Ectodermal cell (in vitro differentiated cells): ENCODE measurements at regions not wholly inside any gene's neighbourhood (a gene's known extent, or its start where the extent isn't known, plus 50 kb on each side); places are given as distances from the start of the nearest gene placed in this dataset.
"Not testable (repeated sequence)": the region's sequence is repeated elsewhere in the genome, so short reads cannot be mapped to it uniquely, and the experiment has no call there.

Experiments
- H3K27ac ChIP-seq: 2 replicates; pipeline ENCODE4 v1.7.0; 2013; ENCODE audit warnings: mild to moderate bottlenecking, low read depth, low read length; ENCODE audit not compliant: insufficient read depth, poor library complexity, severe bottlenecking
- H3K27me3 ChIP-seq: 2 replicates; pipeline ENCODE4 v1.7.0; 2013; ENCODE audit warnings: mild to moderate bottlenecking, low read length; ENCODE audit not compliant: insufficient read depth, control insufficient read depth, poor library complexity, severe bottlenecking
- H3K36me3 ChIP-seq: one replicate; pipeline ENCODE4 v1.7.0; 2013; ENCODE audit warnings: low read length; ENCODE audit not compliant: control insufficient read depth, insufficient read depth
- H3K4me1 ChIP-seq: one replicate; pipeline ENCODE4 v1.7.0; 2013; ENCODE audit warnings: low read length; ENCODE audit not compliant: control insufficient read depth, insufficient read depth
- H3K4me3 ChIP-seq: 2 replicates; pipeline ENCODE4 v1.7.0; 2013; ENCODE audit warnings: low read depth, low read length, control low read depth; ENCODE audit not compliant: insufficient read depth
- H3K9me3 ChIP-seq: 2 replicates; pipeline ENCODE4 v1.7.0; 2013; ENCODE audit warnings: mild to moderate bottlenecking, low read length, moderate library complexity; ENCODE audit not compliant: control insufficient read depth
- WGBS, 2 experiments: methylation state at CpG; one replicate each; pipeline ENCODE4 v1.1.7; 2013; ENCODE audit warnings: missing lambda C conversion rate in 2 of 2; 5-methylcytosine and 5-hydroxymethylcytosine counted together

DNA sequence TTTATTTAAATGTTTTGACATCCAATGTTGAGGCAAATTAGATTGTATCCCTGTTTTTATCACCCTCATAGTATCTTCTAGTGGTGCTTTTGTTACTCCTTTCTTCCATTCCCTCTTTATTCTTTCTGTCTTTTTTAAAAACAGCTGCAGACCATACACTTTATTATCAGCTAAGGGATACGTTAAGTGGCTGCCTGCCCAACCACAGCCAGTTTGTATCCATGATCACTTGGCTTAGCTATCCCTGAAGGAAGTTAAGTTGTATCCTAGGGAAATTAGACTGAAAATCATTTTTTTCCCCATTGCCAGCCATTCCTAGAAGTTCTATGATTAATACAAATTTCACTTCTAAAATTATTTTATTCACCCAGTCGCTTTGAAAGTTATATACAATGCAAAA lies 1032.7 kb downstream of the NR2F1-AS1 start:
- WGBS, 2 experiments, result 96 to 100% methylated on average over 1 of the region's 2 CpGs
- H3K9me3 ChIP-seq, result no peaks in the 10 kb centered on the region
- H3K4me1 ChIP-seq, result no peaks in the 10 kb centered on the region
- no peaks in the 10 kb centered on the region for H3K36me3 ChIP-seq
- no peak overlapping the region for H3K27ac ChIP-seq
- H3K4me3 ChIP-seq, result no peak overlapping the region
- H3K27me3 ChIP-seq, result no peaks in the 10 kb centered on the region

DNA sequence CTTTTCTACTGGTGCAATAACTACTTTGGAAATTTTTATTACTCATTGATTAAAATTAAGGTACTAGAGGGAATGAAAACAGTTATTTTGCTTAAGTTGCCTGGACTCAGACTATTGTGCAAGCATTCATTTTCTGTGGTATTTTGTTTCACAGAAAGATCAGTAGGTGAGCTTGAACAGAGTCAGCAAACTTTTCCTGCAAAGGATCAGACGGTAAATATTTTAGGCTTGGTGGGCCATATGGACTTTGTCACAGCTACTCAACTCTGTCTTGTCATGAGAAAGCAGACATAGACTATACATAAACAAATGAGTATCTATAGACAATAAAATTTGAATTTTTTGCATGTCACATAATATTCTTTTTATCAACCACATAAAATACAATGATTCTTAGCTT lies 1036.4 kb downstream of the NR2F1-AS1 start:
- Histone ChIP-seq H3K27ac (no peak overlapping the region), H3K9me3 (no peaks in the 10 kb centered on the region), H3K36me3 (no peaks in the 10 kb centered on the region), H3K4me1 (no peaks in the 10 kb centered on the region), H3K27me3 (no peaks in the 10 kb centered on the region), H3K4me3 (no peak overlapping the region)
- WGBS, 2 experiments, result 71 to 95% methylated on average over 1 of the region's 1 CpG

DNA sequence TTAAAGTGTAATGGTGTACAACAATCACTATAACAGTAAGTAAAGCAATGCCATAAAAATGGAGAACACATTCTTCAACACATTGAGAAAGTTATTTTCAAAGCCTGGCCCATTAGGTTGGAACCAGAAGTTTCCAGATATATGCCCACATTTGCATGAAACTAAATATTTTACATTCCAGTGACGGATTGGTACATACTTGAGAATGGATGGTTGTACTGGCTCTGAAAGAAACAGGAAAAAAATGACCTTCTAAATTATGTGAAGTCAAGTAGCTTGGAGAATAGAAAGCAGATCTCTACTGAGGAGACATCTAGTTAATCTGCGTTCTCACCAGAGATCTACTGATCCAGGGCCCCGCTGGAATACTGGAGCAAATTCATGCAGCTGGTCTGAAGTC lies 1037.0 kb downstream of the NR2F1-AS1 start:
- H3K36me3 ChIP-seq, result no peaks in the 10 kb centered on the region
- no peak overlapping the region for H3K27ac ChIP-seq
- WGBS, 2 experiments, result 95% methylated on average over 3 of the region's 3 CpGs
- no peak overlapping the region for H3K4me3 ChIP-seq
- no peaks in the 10 kb centered on the region for H3K27me3 ChIP-seq
- no peaks in the 10 kb centered on the region for H3K4me1 ChIP-seq
- H3K9me3 ChIP-seq, result no peaks in the 10 kb centered on the region

DNA sequence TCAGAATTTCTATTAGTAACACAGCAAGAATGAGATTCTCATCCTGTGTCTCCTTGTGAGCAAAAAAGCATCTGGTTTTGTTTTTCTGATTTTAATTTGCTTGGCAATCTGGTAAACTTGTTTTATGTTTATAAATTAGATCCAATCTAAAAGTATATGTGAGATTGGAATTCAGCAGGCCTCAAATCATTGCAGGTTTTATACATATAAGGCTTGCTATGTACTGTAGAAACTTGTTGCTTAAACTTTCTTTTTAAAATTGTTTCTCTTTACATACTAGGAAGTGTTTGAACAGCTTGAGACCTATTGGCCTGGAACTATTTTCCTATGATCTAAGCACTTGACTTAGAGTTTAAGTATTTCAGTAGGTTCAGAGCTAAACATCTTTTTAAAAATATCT lies 1037.8 kb downstream of the NR2F1-AS1 start:
- H3K36me3 ChIP-seq, result no peaks in the 10 kb centered on the region
- no peaks in the 10 kb centered on the region for H3K4me1 ChIP-seq
- H3K9me3 ChIP-seq, result no peaks in the 10 kb centered on the region
- no peak overlapping the region for H3K4me3 ChIP-seq
- H3K27me3 ChIP-seq, result no peaks in the 10 kb centered on the region
- H3K27ac ChIP-seq, result no peak overlapping the region

DNA sequence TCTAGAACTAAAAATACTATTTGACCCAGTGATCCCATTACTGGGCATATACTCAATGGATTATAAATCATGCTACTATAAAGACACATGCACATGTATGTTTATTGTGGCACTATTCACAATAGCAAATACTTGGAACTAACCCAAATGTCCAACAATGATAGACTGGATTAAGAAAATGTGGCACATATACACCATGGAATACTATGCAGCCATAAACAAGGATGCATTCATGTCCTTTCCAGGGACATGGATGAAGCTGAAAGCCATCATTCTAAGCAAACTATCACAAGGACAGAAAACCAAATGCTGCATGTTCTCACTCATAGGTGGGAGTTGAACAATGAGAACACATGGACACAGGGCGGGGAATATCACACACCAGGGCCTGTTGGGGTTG lies 1039.0 kb downstream of the NR2F1-AS1 start:
- not testable (repeated sequence) for H3K27ac ChIP-seq, H3K27me3 ChIP-seq, H3K4me3 ChIP-seq, H3K9me3 ChIP-seq, H3K36me3 ChIP-seq, H3K4me1 ChIP-seq
- 100% methylated on average over 1 of the region's 1 CpG for WGBS, 2 experiments

DNA sequence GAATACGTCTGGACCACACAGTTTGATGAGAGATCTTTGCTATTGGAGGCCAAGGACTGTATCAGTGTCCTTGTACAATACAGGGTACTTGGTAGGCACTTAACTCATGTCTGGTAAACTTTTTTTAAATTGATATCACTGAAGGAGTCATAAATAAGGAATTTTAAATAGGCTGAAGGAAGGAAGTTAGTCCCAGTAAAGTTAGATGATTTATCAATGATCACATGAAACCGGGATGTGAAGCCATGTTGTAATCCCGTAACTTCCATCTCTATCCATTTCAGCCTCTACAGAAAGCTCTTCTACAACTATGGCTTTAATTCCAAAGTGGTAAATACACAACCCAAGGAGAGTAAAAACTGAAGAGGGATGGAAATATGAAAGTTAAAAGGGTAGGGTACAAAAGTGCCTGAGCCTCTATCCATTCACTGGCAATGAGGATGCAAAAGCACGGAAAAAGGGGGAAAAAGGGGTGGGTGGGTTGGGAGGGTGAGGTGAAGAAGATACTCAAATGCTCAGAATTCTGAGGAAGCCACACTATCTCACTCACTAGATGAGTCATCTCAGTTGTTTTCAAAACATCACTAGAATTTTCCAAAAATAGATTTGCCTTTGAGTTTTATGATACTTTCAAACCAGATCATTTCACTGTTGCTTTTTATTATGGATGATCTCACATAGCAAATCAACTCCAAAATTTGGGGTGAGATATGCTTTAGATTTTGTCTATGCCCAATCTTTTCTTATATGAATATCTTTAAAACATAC lies 1053.5 kb downstream of the NR2F1-AS1 start:
- no peaks in the 10 kb centered on the region for H3K27me3 ChIP-seq
- H3K27ac ChIP-seq, result no peak overlapping the region
- H3K4me1 ChIP-seq, result no peaks in the 10 kb centered on the region
- no peak overlapping the region for H3K4me3 ChIP-seq
- H3K36me3 ChIP-seq, result no peaks in the 10 kb centered on the region
- H3K9me3 ChIP-seq, result no peaks in the 10 kb centered on the region
- 96% methylated on average over 3 to 4 of the region's 4 CpGs for WGBS, 2 experiments

DNA sequence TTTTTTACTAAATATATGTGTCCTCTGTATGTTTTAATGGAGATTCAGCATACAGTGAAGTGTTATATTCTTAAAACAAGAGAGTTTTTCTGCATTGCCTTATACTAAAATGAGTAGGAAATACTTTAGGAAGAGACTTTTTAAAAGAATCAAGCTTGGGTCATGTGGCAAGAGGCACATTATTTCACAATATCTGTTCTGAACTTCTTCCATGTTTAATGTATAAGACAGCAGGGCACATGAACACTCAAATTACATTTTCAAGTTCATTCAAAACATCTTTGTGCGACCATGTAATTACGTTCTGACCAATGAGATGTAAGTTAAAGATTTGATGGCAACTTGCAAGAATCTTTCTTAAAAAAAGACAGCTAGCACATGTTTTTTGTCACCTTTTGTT lies 1055.9 kb downstream of the NR2F1-AS1 start:
- 90 to 100% methylated on average over 2 of the region's 2 CpGs for WGBS, 2 experiments
- H3K4me3 ChIP-seq, result no peak overlapping the region
- H3K36me3 ChIP-seq, result no peaks in the 10 kb centered on the region
- no peak overlapping the region for H3K27ac ChIP-seq
- H3K27me3 ChIP-seq, result no peaks in the 10 kb centered on the region
- H3K9me3 ChIP-seq, result no peaks in the 10 kb centered on the region
- no peaks in the 10 kb centered on the region for H3K4me1 ChIP-seq

DNA sequence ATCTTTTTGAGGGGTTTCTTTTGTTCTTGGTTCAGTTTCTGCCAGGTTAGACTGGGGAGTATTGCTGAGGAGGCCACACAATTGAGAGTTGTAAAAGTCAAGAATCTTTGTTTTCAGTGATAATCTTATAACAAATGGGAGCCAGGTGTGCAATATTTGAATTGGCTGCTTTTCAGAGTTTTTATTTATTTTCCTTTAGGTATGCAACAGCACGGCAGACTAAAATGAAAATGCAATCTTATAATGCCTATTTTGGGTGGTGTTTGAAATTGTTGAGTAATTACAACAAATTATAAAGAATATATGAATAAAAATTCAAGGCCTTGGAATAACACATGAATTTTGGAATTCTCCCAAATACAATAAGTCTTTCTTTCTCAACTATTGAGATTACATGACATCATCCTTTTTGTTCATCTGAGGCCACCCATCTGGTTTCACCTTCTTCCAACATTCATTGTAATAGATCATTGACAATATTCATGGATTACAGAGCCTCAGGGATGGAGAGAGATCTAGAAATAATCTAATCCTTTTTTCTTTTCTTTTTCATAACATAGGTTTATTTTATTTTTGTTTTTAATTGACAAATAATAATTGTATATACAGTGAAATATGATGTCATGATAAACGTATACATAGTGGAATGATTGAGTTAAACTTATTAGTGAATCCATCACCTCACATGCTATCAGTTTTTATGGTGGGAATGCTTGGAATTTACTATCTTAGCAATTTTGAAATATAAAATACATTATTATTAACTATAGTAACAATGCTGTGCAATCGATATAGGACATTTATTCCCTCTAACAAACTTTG lies 1061.0 kb downstream of the NR2F1-AS1 start:
- H3K27ac ChIP-seq, result no peak overlapping the region

DNA sequence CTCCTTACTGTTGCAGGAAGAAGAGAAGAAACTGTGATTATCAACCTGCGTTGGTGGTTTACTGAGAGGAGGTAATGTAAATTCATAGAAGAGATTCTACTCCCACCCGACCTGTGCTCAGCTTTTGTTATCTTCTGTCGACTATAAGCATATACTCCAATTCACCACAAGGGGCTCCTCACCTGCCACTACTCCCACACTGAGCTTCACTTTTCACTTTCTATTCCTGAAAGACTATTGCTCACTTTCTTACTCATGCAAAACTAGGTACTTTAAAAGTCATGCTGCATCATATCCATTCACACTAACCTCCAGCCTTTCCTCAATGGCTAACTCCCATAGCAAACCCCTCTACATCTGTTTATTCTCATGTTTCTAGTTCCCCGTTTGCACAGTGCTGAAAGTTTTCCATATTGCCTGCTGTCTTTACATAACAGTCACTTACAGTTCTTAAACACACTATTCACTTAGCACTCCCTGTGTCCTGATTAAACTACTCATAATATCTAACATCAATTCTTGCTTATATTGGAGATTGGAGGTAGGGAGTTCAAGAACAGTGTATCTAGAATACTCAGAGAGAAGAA lies 1062.6 kb downstream of the NR2F1-AS1 start:
- no peaks in the 10 kb centered on the region for H3K4me1 ChIP-seq
- no peak overlapping the region for H3K4me3 ChIP-seq
- H3K27ac ChIP-seq, result no peak overlapping the region
- no peaks in the 10 kb centered on the region for H3K9me3 ChIP-seq
- no peaks in the 10 kb centered on the region for H3K27me3 ChIP-seq
- no peaks in the 10 kb centered on the region for H3K36me3 ChIP-seq
- 59 to 65% methylated on average over 3 to 4 of the region's 4 CpGs for WGBS, 2 experiments

More for the DNA sequence above, 1061.0 kb downstream of the NR2F1-AS1 start:
- Histone ChIP-seq H3K36me3 (no peaks in the 10 kb centered on the region), H3K4me3 (no peak overlapping the region), H3K27me3 (no peaks in the 10 kb centered on the region), H3K4me1 (no peaks in the 10 kb centered on the region), H3K9me3 (no peaks in the 10 kb centered on the region)
- 92 to 95% methylated on average over 1 to 2 of the region's 3 CpGs for WGBS, 2 experiments

DNA sequence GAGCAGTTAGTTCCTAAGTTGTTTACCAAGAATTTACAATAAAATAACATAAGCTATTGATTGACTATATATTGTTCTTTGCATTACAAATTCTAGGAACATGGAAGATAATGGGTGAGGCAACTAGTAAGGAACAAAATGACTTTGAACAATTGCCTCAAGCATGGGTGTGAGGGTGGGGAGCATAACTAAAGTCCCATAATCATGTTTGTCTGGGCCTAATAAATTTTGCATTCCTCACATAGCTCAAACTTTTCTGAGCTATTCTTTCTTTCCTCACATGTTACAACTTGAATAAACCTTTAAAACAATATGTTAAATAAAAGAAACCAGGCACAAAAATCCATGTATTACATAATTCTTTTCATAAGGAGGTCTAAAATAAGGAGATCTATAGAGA lies 1066.1 kb downstream of the NR2F1-AS1 start:
- no peak overlapping the region for H3K4me3 ChIP-seq

More for the DNA sequence above, 1066.1 kb downstream of the NR2F1-AS1 start:
- Histone ChIP-seq H3K27ac (no peak overlapping the region), H3K27me3 (no peaks in the 10 kb centered on the region), H3K9me3 (no peaks in the 10 kb centered on the region), H3K4me1 (no peaks in the 10 kb centered on the region), H3K36me3 (no peaks in the 10 kb centered on the region)
